ENCODE measurements at regions not wholly inside any gene's neighbourhood (a gene's known extent, or its start where the extent isn't known, plus 50 kb on each side); places are given as distances from the start of the nearest gene placed in this dataset.

- ATAC-seq (ENCODE audit: low read depth) (no peak), DNase-seq (no peak)
- Histone ChIP-seq H4K91ac (ENCODE audit: insufficient read depth, low read depth, low read length) (no peak overlapping the region), H3K9ac (ENCODE audit: low read depth, low read length) (no peak overlapping the region), H4K5ac (ENCODE audit: low read depth, low read length) (no peak overlapping the region), H2AFZ (replicated peaks; ENCODE audit: low read length, poor library complexity) (no peak overlapping the region), H3K14ac (replicated peaks; ENCODE audit: low read depth, low read length) (no peak overlapping the region), H2BK5ac (ENCODE audit: low read depth, low read length, poor library complexity, severe bottlenecking) (no peak overlapping the region), H4K20me1 (ENCODE audit: insufficient read depth, low read length) (no peaks in the 10 kb centered on the region), H2BK15ac (ENCODE audit: low read depth, low read length) (no peak overlapping the region), H3K36me3 (ENCODE audit: control insufficient read depth, insufficient read depth, low read length) (no peaks in the 10 kb centered on the region), H3K4me2 (ENCODE audit: low read depth, low read length) (no peak overlapping the region), H3K4ac (ENCODE audit: low read depth, low read length) (no peak overlapping the region), H3K56ac (ENCODE audit: extremely low read depth, insufficient read depth, low read length) (no peak overlapping the region), H3K79me1 (ENCODE audit: low read depth in 1 of 2, low read length in 2 of 2) (no peaks in the 10 kb centered on the region), H2AK5ac (ENCODE audit: low read depth, low read length) (no peak overlapping the region), H2AK9ac (replicated peaks; ENCODE audit: low read depth, low read length, poor library complexity) (no peak overlapping the region), H2BK20ac (ENCODE audit: low read depth, low read length) (no peak overlapping the region), H3K27ac (ENCODE audit: insufficient read depth, low read length) (no peak overlapping the region), H3K9me1 (ENCODE audit: insufficient read depth, low read length) (no peaks in the 10 kb centered on the region), H3K23ac (ENCODE audit: low read depth, low read length) (no peak overlapping the region), H3K18ac (ENCODE audit: low read depth, low read length) (no peak overlapping the region), H3K27me3 (ENCODE audit: control insufficient read depth, insufficient read depth, low read length) (no peaks in the 10 kb centered on the region), H2BK120ac (ENCODE audit: low read depth, low read length) (no peak overlapping the region), H3K4me1 (ENCODE audit: control insufficient read depth, insufficient read depth, low read length) (no peaks in the 10 kb centered on the region), H3K4me3 (ENCODE audit: insufficient read depth, low read depth, low read length) (no peak overlapping the region), H3K9me3 (ENCODE audit: control insufficient read depth, insufficient read depth, low read length) (0 out of 2 replicates have a peak, but pooled peaks cover 3% of the 10 kb centered on the region), H4K8ac (ENCODE audit: low read depth in 2 of 2, low read length in 2 of 2) (no peak overlapping the region)
- WGBS, 2 experiments (ENCODE audit: extremely low coverage in 2 of 2, insufficient read length in 1 of 2) = no CpG with 5 or more reads among the region's 4 CpGs
- TF ChIP-seq CTCF (conservative IDR thresholded peaks at IDR 0.05; ENCODE audit: low read depth, low read length) (no peak), POLR2A (IDR thresholded peaks at IDR 0.05; ENCODE audit: low read depth, low read length) (no peak)
- dilution Hi-C loops (cut with HindIII; ENCODE audit: low sequenced_read_pairs, unreplicated experiment) = no loop called here
- ChIA-PET POLR2A (ENCODE audit: unreplicated experiment) (no interaction called here), CTCF (no interaction called here)
- intact Hi-C loops (cut with micrococcal nuclease) = no loop called here
- in situ Hi-C loops (cut with MboI; ENCODE audit: low sequenced_read_pairs) = no loop called here
- BruUV-seq (replicated peaks) = no TSS peak
Observed at GRCh38 chr1:164006621-164007020, 552.4 kb upstream of the PBX1 start.

Measured in IMR-90 (cell line).